Nephron (organoid): ENCODE measurements at regions not wholly inside any gene's neighbourhood (a gene's known extent, or its start where the extent isn't known, plus 50 kb on each side); places are given as distances from the start of the nearest gene placed in this dataset.

ENCODE experiments used
- H3K27ac Mint-ChIP-seq, 3 experiments: 2 replicates each; pipeline ENCODE4 v1.8.0; 2020; ENCODE audit warnings: mixed read lengths in 3 of 3, mild to moderate bottlenecking in 2 of 3, moderate library complexity in 1 of 3
- H3K27me3 Mint-ChIP-seq: 2 replicates; pipeline ENCODE4 v1.8.0; 2021; ENCODE audit warnings: low read depth, mild to moderate bottlenecking, moderate library complexity, mixed read lengths
- H3K36me3 Mint-ChIP-seq: 2 replicates; pipeline ENCODE4 v1.8.0; 2020; ENCODE audit warnings: low read depth, mixed read lengths
- H3K4me1 Mint-ChIP-seq: 2 replicates; pipeline ENCODE4 v1.8.0; 2020; ENCODE audit warnings: mixed read lengths
- H3K4me3 Mint-ChIP-seq, 3 experiments: 2 replicates each; pipeline ENCODE4 v1.8.0; 2020; ENCODE audit warnings: mild to moderate bottlenecking in 3 of 3, mixed read lengths in 3 of 3, moderate library complexity in 2 of 3
- H3K9me3 Mint-ChIP-seq: 2 replicates; pipeline ENCODE4 v1.8.0; 2020; ENCODE audit warnings: mixed read lengths
- TF ChIP-seq, protein P1 (sequence below), 3 experiments: fragments of 200-600 bp; sonication (generic); IDR thresholded peaks; one replicate each; pipeline ENCODE4 v1.5.0; 2021; ENCODE audit warnings: antibody characterized with exemption in 3 of 3; ENCODE audit not compliant: unreplicated experiment in 3 of 3

GRCh38 chr20:17068084-17068711 is 158.6 kb upstream of the PCSK2 start:
- H3K4me1 Mint-ChIP-seq: no peaks in the 10 kb centered on the region
- H3K36me3 Mint-ChIP-seq: no peaks in the 10 kb centered on the region
- H3K4me3 Mint-ChIP-seq: no peak overlapping the region
- H3K9me3 Mint-ChIP-seq: no peaks in the 10 kb centered on the region
- H3K27ac Mint-ChIP-seq: no peak overlapping the region
- H3K27me3 Mint-ChIP-seq: peaks cover 6% of the 10 kb centered on the region
- TF ChIP-seq, protein P1, sequence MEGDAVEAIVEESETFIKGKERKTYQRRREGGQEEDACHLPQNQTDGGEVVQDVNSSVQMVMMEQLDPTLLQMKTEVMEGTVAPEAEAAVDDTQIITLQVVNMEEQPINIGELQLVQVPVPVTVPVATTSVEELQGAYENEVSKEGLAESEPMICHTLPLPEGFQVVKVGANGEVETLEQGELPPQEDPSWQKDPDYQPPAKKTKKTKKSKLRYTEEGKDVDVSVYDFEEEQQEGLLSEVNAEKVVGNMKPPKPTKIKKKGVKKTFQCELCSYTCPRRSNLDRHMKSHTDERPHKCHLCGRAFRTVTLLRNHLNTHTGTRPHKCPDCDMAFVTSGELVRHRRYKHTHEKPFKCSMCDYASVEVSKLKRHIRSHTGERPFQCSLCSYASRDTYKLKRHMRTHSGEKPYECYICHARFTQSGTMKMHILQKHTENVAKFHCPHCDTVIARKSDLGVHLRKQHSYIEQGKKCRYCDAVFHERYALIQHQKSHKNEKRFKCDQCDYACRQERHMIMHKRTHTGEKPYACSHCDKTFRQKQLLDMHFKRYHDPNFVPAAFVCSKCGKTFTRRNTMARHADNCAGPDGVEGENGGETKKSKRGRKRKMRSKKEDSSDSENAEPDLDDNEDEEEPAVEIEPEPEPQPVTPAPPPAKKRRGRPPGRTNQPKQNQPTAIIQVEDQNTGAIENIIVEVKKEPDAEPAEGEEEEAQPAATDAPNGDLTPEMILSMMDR (IDR thresholded peaks at IDR 0.05; ENCODE audit: unreplicated experiment in 3 of 3): no peak

DNA sequence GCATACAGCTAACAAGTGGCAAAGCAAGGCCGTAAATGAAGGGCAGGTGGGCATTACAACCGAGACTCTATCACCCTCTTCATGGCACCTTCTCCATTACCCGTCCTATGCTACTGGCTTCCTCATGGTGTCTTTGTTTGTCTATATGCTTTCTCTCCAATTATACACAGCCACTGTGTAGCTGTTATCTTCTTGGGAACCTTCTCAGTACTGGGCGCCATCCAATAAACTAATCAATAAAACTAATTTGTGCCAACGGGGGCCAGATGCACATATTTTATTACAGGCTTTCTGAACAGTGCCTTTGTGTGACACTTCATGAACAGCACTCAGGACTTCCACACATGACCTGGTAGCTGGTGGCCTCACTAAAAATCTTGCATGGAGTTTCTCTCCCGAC is 149.8 kb upstream of the PCSK2 start:
- Mint-ChIP-seq H3K36me3 (no peaks in the 10 kb centered on the region), H3K9me3 (no peaks in the 10 kb centered on the region), H3K27me3 (peaks cover 14% of the 10 kb centered on the region), H3K4me3 (no peak overlapping the region), H3K4me1 (no peaks in the 10 kb centered on the region), H3K27ac (no peak overlapping the region)
- TF ChIP-seq, protein P1 (IDR thresholded peaks at IDR 0.05; ENCODE audit: unreplicated experiment in 3 of 3): no peak

- H3K27ac Mint-ChIP-seq: no peak overlapping the region
- TF ChIP-seq, protein P1 (IDR thresholded peaks at IDR 0.05; ENCODE audit: unreplicated experiment in 3 of 3): no peak
- no peaks in the 10 kb centered on the region for H3K4me1 Mint-ChIP-seq
- no peaks in the 10 kb centered on the region for H3K27me3 Mint-ChIP-seq
- H3K4me3 Mint-ChIP-seq: no peak overlapping the region
- no peaks in the 10 kb centered on the region for H3K36me3 Mint-ChIP-seq
- no peaks in the 10 kb centered on the region for H3K9me3 Mint-ChIP-seq
Measured at GRCh38 chr20:17083738-17084137, 143.1 kb upstream of the PCSK2 start.

DNA sequence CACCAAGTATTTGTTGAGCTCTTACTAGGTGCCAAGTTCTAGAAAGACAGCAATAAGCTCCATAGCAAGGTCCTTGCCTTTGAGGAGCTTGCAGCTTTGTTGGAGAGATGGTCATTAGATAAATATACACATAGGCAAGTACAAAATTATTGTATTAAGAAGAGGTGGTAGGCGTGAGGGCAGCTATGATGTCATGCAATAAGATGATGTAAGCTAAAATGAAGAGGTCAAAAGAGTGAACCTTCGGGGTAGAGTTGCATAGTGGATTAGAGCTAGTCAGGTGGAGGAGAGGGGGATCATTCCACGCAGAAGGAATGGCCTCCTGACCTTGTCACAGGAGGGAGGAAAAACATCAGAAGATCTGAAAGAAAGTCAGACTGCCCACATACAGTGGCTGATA is 141.9 kb upstream of the PCSK2 start:
- no peaks in the 10 kb centered on the region for H3K36me3 Mint-ChIP-seq
- H3K4me1 Mint-ChIP-seq: no peaks in the 10 kb centered on the region
- H3K4me3 Mint-ChIP-seq: no peak overlapping the region
- H3K9me3 Mint-ChIP-seq: no peaks in the 10 kb centered on the region
- TF ChIP-seq, protein P1 (IDR thresholded peaks at IDR 0.05; ENCODE audit: unreplicated experiment in 3 of 3): no peak
- H3K27me3 Mint-ChIP-seq: no peaks in the 10 kb centered on the region
- H3K27ac Mint-ChIP-seq: no peak overlapping the region

GRCh38 chr20:17093782-17094181 is 133.1 kb upstream of the PCSK2 start:
- no peaks in the 10 kb centered on the region for H3K36me3 Mint-ChIP-seq
- H3K27ac Mint-ChIP-seq: no peak overlapping the region
- H3K27me3 Mint-ChIP-seq: peaks cover 6% of the 10 kb centered on the region
- no peaks in the 10 kb centered on the region for H3K4me1 Mint-ChIP-seq
- TF ChIP-seq, protein P1 (IDR thresholded peaks at IDR 0.05; ENCODE audit: unreplicated experiment in 3 of 3): no peak
- H3K9me3 Mint-ChIP-seq: no peaks in the 10 kb centered on the region
- no peak overlapping the region for H3K4me3 Mint-ChIP-seq

GRCh38 chr20:17097603-17098002 is 129.2 kb upstream of the PCSK2 start:
- TF ChIP-seq, protein P1 (IDR thresholded peaks at IDR 0.05; ENCODE audit: unreplicated experiment in 3 of 3): no peak
- Mint-ChIP-seq H3K4me3 (no peak overlapping the region), H3K27me3 (peaks cover 6% of the 10 kb centered on the region)

More at GRCh38 chr20:17097603-17098002, 129.2 kb upstream of the PCSK2 start:
- Mint-ChIP-seq H3K36me3 (no peaks in the 10 kb centered on the region), H3K9me3 (no peaks in the 10 kb centered on the region), H3K4me1 (no peaks in the 10 kb centered on the region), H3K27ac (no peak overlapping the region)
